HG03460 (cell line): ENCODE measurements at regions not wholly inside any gene's neighbourhood (a gene's known extent, or its start where the extent isn't known, plus 50 kb on each side); places are given as distances from the start of the nearest gene placed in this dataset.
"Not testable (repeated sequence)": the region's sequence is repeated elsewhere in the genome, so short reads cannot be mapped to it uniquely, and the experiment has no call there.

Source experiments
- ATAC-seq: cut with Tn5 transposase; IDR thresholded peaks from one replicate; pipeline ENCODE4 v1.9.1; 2021; ENCODE audit not compliant: unreplicated experiment

- no peak for ATAC-seq
Observed at GRCh38 chr1:188665477-188665876, 1812.2 kb downstream of the BRINP3 start.

- no peak for ATAC-seq
Observed at GRCh38 chr1:188668083-188668482, 1809.6 kb downstream of the BRINP3 start.

GRCh38 chr1:188669728-188670382 lies 1807.8 kb downstream of the BRINP3 start:
- ATAC-seq: no peak

- no peak for ATAC-seq
Observed at GRCh38 chr1:188670837-188671236, 1806.8 kb downstream of the BRINP3 start.

- ATAC-seq: no peak
Observed at GRCh38 chr1:188672153-188672552, 1805.5 kb downstream of the BRINP3 start.

GRCh38 chr1:188689542-188689941 lies 1788.1 kb downstream of the BRINP3 start:
- ATAC-seq: no peak

- ATAC-seq: no peak
Observed at GRCh38 chr1:188700116-188700515, 1777.5 kb downstream of the BRINP3 start.

DNA sequence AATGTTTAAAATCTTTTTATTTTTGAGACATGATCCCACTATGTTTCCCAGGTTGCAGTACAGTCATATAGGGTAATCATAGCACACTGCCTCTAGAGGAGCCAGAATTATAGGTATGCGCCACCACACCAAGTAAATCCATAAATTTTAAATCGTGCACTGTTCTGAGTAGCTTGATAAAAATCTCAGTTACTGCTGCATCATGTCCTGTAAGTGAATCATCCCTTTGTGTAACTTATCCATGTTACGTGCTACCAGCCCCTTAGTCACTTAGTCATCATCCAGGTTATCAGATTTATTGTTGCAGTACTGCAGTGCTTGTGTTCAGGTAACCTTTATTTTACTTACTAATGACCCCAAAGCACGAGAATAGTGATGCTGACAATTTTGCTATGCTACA lies 1770.9 kb downstream of the BRINP3 start:
- no peak for ATAC-seq

DNA sequence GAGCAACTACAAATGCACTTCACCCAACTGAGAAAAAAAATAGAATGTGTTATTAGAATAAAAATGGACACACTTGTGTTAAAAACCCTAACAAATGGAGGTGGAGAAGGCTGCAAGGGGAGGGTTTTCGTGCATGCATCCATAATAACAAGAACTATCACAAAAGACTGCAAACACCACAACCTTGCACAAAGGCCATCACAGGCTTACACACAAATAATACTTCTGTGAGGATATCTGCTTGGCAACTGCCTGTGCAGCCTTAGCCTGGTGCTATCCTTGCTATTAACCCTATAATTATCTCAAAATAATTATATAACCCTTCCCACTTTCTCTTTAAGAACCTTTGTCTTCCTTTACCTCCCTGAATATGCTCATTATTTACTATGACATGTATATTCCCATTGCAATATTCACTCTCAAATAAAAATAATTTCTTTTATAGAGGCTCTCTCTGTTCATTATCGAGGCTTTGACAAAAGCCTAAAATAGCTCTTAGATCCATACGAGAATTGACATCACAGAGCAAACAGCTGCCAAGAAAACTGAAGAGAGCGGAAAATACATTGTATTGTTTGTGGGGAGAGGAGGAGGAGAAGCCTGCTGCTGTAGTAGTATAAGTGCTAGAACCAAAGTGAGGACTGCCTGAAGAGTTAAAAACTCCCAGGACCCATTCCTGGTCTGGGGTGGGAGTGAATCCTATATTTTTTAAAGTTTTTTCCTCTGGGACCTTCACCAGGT lies 1768.7 kb downstream of the BRINP3 start:
- no peak for ATAC-seq

DNA sequence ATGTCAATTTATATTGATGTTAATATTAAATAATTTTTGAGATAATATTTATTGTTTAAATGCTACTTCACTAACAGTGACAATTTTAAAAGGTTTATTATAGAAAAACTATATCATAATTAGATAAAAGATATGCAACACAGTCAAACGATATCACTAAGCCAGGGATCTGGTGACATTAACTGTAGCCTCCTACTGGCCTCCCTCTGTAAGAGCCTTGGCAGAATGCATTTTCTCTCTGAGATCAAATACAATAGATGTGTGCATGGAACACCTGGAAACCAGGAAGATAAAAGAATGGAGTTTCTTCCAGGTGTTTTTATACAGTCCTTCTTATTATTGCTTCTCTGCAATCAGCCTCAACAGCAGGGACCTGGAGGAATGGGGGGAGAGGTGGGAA lies 1762.1 kb downstream of the BRINP3 start:
- ATAC-seq: no peak

- ATAC-seq: no peak
Observed at GRCh38 chr1:188719735-188720134, 1757.9 kb downstream of the BRINP3 start.

DNA sequence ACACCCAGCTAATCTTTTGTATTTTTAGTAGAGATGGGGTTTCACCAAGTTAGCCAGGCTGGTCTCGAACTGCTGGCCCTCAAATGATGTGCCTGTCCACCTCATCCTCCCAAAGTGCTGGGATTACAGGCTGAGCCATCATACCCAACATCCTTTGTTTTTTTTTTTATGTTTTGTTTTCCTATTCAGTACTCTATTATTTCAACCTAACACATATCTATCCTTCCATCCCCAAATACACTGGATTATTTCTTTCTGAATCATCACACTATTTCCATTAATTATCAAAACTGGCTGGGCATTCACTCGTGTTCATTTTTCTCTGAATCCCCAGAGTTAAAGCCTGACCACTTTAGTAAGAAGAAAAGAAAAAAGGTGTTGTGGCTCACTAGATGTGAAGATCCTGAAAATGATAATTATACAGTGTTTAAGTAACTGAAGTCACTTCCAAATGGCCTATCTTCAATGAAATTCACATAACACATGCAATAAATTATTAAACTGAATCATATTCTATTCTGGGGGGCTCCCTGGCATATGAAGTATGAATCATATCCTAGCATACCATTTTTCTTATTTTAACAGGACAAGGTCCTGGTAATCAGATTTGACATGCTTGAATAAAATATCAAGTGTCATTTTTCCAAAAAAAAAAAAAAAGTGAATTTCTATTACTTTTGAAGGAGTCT lies 1754.2 kb downstream of the BRINP3 start:
- ATAC-seq: no peak

DNA sequence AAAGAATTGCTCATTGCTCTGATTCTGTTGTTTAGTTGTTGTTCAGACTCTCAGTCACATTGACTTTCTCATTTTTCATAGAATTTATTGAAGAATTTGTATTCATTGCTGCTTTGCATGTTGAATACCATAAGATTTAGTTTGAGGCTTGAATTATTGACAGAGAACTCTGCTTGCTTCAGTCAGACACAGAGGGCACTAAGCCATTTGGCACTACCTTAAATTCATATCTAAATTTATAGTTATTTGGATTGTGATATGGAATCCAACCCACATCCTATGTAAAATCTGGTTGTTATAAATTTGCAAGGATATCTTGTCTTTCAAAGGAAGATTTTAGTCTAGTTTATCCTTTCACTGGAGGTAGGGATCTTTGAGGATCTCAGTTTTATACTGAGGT lies 1748.6 kb downstream of the BRINP3 start:
- no peak for ATAC-seq

DNA sequence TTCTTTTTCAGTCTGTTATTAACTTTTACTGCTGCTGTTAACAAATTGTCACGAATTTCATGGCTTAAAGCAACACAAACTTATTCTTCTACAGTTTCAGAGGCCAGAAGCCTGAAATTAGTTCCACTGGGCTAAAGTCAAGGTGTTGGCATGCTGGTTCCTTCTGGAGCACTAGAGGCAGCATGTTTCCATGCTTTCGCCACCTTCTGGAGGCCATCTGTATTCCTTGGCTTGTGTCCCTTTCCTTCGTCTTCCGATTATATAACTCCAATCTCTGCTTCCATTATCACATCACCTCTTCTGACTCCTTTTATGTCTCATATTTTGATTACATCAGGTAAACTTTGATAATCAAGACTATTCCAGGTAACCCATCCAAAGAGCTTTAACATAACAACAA lies 1742.1 kb downstream of the BRINP3 start:
- no peak for ATAC-seq

GRCh38 chr1:188749275-188749674 lies 1728.4 kb downstream of the BRINP3 start:
- not testable (repeated sequence) for ATAC-seq

GRCh38 chr1:188752027-188752426 lies 1725.6 kb downstream of the BRINP3 start:
- not testable (repeated sequence) for ATAC-seq

- ATAC-seq: not testable (repeated sequence)
Observed at GRCh38 chr1:188757747-188758146, 1719.9 kb downstream of the BRINP3 start.

DNA sequence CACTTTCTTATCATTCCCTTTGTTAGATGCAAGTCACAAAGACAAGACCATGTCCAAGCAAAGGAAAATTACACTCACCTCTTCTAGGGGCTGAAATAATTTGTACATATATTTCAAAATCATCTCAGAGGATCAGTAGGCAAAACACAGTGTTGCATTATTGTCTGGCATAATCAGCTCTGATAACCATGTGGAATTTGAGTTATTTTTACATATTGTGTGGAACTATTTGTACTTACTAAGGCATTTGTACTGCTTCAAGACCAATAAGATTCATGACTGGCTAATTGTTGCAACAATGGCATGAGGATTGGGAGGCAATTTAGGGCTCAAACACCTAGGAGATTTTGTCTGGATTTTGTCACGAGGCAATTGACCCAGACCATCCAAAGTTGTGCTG lies 1716.4 kb downstream of the BRINP3 start:
- ATAC-seq: no peak

DNA sequence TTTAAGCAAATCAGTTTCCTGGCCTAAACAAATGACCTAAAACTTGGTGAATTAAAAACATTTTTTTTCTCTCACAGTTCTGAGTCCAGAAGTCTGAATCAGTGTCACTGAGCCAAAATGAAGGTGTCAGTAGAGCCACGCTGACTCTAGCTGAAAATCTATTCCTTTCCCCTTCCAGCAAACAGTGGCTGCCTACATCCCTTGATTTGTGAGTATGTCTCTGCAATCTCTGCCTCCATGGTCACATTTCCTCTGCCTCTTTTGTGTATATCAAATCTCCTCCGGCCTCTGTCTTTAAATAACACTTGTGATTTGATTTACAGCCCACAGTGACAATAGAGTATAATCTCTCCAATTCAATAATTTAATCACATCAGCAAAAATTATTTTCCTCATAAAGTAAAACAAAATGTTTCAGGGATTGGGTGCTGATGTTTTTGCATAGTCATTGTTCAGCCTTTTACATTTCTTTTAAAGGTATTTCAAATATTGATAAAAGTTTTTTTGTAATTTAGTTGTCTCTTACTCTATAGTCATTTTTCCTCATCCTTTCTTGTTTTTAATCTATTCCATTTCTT lies 1715.4 kb downstream of the BRINP3 start:
- ATAC-seq: no peak

DNA sequence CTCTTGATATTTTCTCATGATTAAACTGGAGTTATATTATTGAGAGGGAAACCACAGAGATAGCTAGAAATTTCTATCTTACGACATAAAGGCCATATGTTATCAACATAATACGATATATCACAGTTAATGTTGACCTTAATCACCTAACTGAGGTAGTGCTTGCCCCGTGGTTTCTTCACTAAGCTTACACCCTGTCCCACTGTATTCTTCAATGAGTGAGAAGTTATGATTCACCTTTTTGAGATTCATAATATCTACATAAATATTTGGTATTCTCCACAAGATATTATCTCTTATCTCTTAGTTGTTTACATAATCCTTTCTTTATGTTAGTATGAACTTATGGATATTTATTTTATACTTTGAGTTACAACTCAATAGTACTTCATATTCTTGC lies 1714.1 kb downstream of the BRINP3 start:
- no peak for ATAC-seq

DNA sequence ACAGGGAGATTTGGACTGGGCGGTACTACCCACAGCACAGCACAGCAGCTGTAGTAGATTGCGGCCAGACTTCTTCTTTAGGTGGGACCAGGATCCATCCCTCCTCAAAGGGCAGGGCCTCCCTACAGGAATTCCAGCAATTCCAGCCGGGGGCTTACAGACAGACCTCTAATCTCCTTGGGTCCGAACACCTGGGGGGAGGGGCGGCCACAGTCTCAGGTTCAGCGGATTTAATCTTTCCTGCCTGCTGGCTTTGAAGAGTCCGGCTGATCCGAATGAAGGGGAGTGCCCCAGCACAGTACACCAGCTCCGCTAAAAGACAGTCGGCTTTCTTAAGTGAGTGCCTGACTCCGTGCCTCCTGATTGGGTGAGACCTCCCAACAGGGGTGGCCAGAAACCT lies 1708.5 kb downstream of the BRINP3 start:
- ATAC-seq: no peak

GRCh38 chr1:188769936-188770335 lies 1707.7 kb downstream of the BRINP3 start:
- ATAC-seq: no peak
